Astrocyte of the hippocampus (primary cell): ENCODE measurements at regions not wholly inside any gene's neighbourhood (a gene's known extent, or its start where the extent isn't known, plus 50 kb on each side); places are given as distances from the start of the nearest gene placed in this dataset.
"Not testable (repeated sequence)": the region's sequence is repeated elsewhere in the genome, so short reads cannot be mapped to it uniquely, and the experiment has no call there.

Experiments used
- DNase-seq: peaks from one replicate; pipeline ENCODE4 v3.0.0; 2011; ENCODE audit warnings: low read depth, low spot score

DNA sequence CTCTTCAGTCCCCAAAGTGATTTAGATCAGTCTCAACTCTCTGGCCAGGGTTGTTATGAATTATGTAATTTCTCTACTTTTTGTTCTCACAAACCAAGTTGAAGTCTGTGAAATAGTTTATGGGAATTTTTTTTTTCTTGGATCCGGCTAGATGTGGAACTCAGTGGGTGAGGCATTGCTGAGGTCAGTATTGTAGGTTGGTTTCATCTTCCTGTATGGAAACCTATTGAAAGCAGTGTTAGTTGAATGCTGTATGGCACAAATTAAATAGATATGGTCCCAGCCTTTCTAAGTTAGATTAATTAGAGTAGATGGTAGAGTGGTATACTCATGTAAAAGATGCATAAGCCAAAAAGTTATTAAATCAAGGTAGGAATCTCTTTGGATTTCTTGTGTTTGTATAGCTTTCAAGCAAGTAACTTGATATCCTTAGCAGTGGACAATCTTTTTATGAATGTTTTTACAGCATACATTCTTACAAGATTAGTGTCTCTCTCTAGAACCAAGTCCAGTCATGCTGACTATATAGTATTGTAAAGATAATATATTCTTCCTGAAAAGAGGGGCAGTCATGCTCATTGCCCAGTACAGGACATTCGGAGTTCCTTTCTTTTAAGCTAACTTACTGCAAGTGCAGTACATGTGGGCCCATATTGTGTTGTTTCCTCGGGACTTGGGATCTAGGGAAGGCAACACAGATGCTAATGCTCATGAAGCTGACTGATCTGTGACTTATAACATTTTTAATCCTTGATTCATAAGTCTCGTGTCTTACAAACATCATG is 2541.1 kb downstream of the PCDH9 start:
- DNase-seq = no peak

DNA sequence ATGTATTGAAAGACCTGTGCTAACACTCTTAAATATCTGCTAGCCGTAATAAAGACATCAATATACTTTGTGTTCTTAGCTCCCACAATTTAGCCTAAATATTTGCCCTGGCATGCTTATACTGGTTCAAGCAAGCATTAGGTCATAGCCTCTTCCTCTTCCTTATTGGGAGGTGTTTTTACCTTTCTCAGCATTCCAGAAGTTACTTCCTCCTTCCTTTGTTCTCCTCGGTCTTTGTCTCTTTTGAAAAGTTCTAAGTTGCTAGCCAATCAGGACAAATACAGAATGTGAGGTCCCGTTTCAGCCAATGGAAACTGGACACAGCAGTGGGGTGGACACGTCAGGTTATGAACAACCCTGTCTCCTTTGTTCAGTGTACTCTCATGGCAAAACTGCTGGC is 2543.6 kb downstream of the PCDH9 start:
- not testable (repeated sequence) for DNase-seq

DNA sequence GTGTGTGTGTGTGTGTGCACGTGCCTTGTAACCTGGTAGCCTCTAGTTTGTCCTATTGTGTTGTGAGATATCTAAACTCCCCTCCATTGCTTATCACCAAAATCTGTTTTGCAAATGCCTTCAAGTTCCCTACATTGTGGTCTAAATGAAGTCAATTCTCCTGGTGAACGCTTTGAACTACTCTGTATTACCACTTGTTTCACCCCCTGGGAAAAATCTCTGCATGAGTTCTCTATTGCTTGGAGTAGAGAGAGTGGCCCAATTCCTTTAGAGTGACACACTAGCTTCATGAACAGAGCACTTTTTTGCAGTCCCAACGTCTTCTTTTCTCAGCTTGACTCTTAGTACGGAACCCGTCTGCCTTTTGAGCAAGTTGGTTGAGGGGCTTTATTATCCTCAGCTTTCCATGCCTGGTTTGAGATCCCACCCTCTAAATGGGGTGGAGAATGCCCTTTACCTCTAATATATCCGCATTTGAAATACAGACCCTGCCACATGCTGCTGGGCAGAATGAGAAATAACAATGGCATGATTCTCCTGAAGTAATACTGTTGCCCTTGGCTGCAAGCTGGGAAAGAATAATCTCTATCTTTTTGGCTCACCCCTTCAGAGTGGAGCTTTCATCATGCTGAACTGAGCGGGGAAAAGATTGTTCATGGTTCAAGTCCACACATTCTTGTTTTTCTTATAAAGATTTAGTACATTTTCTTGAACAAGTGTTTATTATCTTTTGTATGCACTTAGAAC is 2545.3 kb downstream of the PCDH9 start:
- peak; percentile 36 for DNase-seq

GRCh38 chr13:64684108-64684507 is 2546.0 kb downstream of the PCDH9 start:
- DNase-seq = no peak

GRCh38 chr13:64680739-64681138 is 2549.4 kb downstream of the PCDH9 start:
- no peak for DNase-seq

DNA sequence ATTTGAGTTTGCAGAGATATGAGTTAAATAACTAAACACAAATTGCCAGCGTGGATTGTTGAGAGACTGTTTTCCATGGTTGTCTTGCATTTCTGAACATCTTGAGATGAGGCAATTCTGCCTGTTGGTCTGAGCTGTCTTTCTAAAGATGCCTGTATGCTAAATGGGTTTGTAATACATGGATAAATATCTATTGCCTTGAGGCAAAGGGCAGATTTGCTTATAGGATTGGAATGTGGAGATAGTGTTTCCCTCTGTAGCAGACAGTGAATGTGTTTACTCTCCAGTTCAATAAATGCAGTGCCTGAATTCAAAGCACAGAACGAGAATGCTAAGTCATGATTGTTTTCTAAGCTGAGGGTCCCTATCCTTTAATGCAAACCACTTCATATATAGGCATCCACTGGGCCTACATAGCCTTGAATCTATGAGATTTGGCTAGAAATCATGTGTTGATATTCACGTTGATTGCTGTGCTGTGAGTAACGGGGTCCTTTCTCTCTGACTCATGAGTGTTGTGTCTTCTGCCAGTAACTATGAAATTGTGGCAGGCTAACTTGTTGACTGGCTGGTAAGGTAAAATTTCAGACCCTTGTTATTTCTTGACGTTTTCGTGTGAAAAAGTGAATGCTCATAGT is 2554.8 kb downstream of the PCDH9 start:
- DNase-seq = peak; percentile 35

- no peak for DNase-seq
These were observed 2556.0 kb downstream of the PCDH9 start for GRCh38 chr13:64674126-64674525.

- DNase-seq = no peak
These were observed 2557.4 kb downstream of the PCDH9 start for GRCh38 chr13:64672751-64673150.

GRCh38 chr13:64662887-64663593 is 2567.1 kb downstream of the PCDH9 start:
- DNase-seq = no peak

DNA sequence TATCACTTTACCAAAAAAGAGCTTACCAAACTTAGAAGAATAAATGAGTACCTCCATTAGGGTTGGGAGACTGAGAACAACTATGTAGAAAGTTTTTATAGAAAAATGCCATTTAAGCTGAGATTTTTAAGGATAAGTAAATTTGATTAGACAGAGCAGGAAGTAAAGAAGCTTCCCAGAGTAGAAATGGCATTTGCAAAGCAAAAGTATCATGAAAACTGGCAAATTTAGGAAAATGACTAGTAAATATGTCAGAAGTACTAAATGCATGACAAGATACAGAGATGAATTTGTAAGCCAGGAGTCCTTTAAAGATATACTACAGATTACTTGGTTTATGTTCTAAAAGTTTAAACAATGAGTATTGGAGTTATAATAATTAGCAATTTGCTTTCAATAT is 2581.8 kb downstream of the PCDH9 start:
- no peak for DNase-seq

- no peak for DNase-seq
These were observed 2587.1 kb downstream of the PCDH9 start for GRCh38 chr13:64643066-64643465.

DNA sequence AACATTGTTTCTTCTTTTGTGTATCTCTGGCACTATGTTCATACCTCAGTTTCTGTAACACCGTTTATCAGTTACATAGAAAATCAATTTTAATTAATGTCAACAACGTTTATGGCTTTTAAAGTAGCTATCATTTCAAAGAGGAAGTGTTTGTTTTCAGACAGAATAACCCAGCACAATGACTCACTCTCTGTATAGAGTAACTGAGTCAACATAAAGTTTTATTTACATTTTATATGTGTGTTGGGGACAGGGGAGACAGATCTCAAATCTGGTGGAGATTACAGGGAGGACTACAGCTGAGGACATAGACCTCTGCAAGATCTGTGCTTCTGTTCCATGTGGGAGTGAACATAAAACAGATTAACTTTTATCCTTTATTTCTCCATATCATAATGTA is 2590.1 kb downstream of the PCDH9 start:
- DNase-seq = no peak

DNA sequence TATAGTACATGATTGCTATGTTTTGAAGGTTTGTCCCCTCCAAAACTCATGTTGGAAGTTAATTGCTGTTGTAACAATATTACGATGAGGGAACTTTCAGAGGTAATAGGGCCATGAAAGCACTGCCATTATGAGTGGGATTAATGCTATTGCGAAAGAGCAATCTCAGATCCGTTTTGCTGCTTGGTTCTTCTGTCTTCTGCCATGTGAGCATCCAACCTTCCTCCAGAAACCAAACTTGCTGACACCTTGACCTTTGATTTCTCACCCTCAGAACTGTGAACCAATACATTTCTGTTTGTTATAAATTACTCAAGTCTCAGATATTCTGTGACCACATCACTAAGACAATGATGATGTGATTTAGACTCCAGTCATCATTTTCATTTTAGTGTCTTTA is 2590.9 kb downstream of the PCDH9 start:
- DNase-seq = no peak

DNA sequence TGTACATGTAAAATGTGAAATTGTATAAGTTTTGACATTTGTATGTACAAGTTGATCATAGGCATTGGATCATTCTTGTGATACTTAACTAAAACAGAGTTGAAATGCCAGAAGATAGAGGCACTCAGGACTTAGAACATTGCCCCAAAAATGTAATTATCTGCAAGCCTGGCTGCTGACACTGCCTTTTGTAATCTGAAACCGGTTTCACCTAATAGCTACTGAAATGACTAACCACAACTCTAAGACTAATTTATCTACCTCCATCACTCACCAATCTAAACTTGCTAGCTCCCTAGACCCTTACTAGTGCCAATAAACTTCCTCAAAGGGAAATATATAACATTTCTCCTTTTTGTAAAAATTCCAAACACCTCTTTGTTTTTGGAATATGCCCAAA is 2596.2 kb downstream of the PCDH9 start:
- DNase-seq = peak; percentile 15

DNA sequence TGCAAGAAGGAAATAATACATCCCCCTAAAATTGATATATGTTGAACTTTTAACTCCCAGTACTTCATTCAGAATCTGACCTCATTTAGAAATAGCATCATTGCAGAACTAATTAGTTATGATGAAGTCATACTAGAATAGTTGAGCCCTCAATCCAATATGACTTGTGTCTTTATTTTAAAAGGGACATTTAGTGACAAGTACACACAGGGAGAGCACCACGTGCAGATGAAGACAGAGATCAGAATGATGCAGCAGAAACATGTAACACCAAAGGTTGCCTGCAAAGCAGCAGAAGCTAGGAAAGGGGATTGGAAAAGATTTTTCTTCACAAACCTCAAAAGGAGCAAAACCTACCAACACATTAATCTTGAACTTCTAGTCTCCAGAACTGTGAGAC is 2602.5 kb downstream of the PCDH9 start:
- no peak for DNase-seq

DNA sequence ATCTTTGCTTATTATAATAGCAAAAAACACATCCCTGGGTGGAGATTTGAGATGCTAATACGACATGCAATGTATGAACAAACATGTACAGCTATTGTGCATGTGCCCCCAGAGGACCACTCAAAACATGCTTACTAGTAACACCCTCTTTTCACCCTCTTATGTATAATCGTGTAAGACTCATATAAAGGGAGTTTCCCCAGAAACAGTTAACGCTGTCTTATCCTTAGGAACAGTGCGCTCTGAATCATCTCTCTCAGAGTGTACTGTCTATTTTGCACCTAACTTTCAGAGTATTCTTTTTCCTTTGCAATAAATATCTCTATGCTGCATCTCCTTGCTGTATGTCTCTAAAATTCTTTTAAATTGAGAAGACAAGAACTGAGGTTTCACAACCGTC is 2604.0 kb downstream of the PCDH9 start:
- no peak for DNase-seq

DNA sequence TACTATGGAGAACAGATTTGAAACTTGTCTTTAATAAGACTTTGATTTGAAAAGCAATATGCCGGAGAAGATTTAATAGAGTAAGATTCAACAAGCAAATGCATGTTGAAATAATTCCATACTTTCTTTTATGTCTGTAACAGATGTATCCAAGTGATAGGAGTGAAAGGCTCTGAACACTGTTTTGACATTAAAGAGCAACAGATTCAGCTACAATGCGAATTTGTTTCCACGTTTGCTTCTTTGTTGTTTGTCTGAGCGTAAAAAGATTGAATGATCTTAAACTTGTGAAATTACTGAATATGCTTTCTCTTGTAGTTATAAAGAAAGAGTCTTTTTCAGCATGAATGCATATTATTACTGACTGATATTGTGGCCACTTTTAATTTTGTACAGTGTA is 2612.9 kb downstream of the PCDH9 start:
- DNase-seq = no peak

DNA sequence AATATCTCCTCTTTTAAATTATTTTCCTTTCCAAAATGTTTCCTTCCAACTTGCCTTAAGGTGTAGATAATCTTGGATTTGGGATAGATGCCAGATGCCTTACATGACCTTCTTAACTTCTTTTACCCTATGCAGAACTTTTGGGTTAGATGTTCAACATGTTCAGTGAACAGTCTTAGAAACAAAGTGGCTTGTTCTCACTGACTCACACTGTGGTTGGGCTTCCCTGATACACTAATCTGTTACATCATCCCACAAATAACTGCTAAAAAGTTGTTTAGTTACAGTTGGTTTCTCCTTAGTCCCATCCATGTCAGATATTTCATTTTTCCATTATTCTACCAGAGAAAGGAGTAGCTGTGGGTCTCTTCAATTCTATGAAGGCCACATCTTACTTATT is 2638.2 kb downstream of the PCDH9 start:
- peak; percentile 16 for DNase-seq

GRCh38 chr13:64579331-64579730 is 2650.8 kb downstream of the PCDH9 start:
- DNase-seq = no peak

DNA sequence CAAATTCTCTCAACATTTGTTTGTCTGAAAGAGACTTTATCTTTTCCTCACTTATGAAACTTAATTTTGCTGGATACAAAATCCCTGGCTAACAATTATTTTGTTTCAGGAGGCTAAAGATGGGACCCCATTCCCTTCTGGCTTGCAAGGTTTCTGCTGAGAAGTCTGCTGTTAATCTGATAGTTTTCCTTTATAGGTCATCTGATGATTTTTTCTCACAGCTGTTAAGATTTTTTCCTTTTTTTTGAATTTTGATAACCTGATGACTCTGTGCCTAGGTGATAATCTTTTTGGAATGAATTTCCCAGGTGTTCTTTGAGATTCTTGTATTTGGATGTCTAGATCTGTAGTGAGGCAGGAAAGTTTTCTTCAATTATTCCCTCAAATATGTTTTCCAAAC is 2661.4 kb downstream of the PCDH9 start:
- DNase-seq = no peak

DNA sequence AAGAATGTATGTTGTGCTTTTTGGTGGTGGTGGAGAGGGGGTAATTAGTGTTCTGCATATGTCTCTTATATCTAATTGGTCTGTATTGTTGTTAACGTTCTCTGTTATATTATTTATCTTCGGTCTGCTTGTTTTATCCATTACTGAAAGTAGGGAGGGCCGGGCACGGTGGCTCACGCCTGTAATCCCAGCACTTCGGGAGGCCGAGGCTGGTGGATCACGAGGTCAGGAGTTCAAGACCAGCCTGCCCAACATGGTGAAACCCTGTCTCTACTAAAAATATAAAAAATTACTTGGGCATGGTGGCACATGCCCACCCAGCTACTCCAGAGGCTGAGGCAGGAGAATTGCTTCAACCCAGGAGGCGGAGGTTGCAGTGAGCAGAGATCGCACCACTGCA is 2672.1 kb downstream of the PCDH9 start:
- DNase-seq = not testable (repeated sequence)

DNA sequence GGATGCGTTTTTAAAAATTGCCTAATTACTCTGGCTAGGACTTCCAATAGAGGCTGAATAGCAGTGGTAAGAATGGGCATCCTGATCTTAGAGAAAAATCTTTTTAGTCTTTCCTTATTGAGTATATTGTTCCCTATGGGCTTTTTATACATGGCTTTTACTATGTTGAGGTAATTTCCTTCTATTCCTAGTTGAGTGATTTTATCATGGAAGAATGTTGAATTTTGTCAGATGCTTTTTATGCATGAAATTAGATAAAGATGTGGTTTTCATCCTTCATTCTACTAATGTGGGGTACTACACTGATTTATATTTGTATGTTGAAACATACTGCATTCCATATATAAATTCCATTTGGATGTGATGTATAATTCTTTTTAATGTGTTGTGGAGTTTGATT is 2673.8 kb downstream of the PCDH9 start:
- no peak for DNase-seq
